IMR-90 (cell line): ENCODE measurements at regions not wholly inside any gene's neighbourhood (a gene's known extent, or its start where the extent isn't known, plus 50 kb on each side); places are given as distances from the start of the nearest gene placed in this dataset.
A peak's percentile ranks its signal among the peaks of the same experiment; 100 is the strongest.

Experiments used
- ATAC-seq: fragments of 200-7000 bp; cut with Tn5 transposase; 2 replicates; pipeline ENCODE4 v1.9.1; 2020; ENCODE audit warnings: low read depth, mild to moderate bottlenecking, moderate library complexity
- BruUV-seq: library from RNA; stranded (reverse); fragments of 400-500 nt; replicated peaks from 2 replicates; lab custom pipeline; 2021; lab: Mats Ljungman, UMichigan
- CTCF ChIA-PET: fragments of 300-600 bp; formaldehyde crosslinking; extraction: SDS; loops from one replicate; lab custom pipeline; 2021; ENCODE audit warnings: antibody characterized with exemption; lab: Yijun Ruan, JAX
- POLR2A ChIA-PET: fragments of 300-600 bp; sonication (Branson Sonifier 250); formaldehyde crosslinking; loops from one replicate; lab custom pipeline; 2022; ENCODE audit warnings: antibody characterized with exemption; ENCODE audit not compliant: unreplicated experiment; lab: Charles Lee
- DNase-seq: peaks from one replicate; pipeline ENCODE4 v3.0.0; 2013
- H2AFZ ChIP-seq: replicated peaks from 2 replicates; pipeline ENCODE3; 2013; ENCODE audit warnings: low read length, mild to moderate bottlenecking; ENCODE audit not compliant: poor library complexity
- H2AK5ac ChIP-seq: 2 replicates; pipeline ENCODE4 v1.6.1; 2013; ENCODE audit warnings: low read depth, low read length, inconsistent platforms
- H2AK9ac ChIP-seq: replicated peaks from 2 replicates; pipeline ENCODE3; 2013; ENCODE audit warnings: mild to moderate bottlenecking, low read depth, low read length, moderate library complexity; ENCODE audit not compliant: poor library complexity
- H2BK120ac ChIP-seq: 2 replicates; pipeline ENCODE4 v1.6.1; 2013; ENCODE audit warnings: low read depth, low read length, inconsistent platforms
- H2BK15ac ChIP-seq: 3 replicates; pipeline ENCODE4 v1.6.1; 2013; ENCODE audit warnings: low read depth, low read length, inconsistent platforms
- H2BK20ac ChIP-seq: 2 replicates; pipeline ENCODE4 v1.6.1; 2013; ENCODE audit warnings: low read depth, mild to moderate bottlenecking, inconsistent platforms, low read length, moderate library complexity
- H2BK5ac ChIP-seq: 2 replicates; pipeline ENCODE4 v1.6.1; 2013; ENCODE audit warnings: mild to moderate bottlenecking, low read depth, low read length, inconsistent platforms; ENCODE audit not compliant: poor library complexity, severe bottlenecking
- H3K14ac ChIP-seq: replicated peaks from 2 replicates; pipeline ENCODE4 v1.6.1; 2013; ENCODE audit warnings: low read depth, low read length, inconsistent platforms
- H3K18ac ChIP-seq: 2 replicates; pipeline ENCODE4 v1.6.1; 2013; ENCODE audit warnings: low read depth, low read length, control low read depth
- H3K23ac ChIP-seq: 2 replicates; pipeline ENCODE4 v1.6.1; 2013; ENCODE audit warnings: low read depth, low read length, inconsistent platforms
- H3K27ac ChIP-seq: 2 replicates; pipeline ENCODE4 v1.5.1; 2013; ENCODE audit warnings: mild to moderate bottlenecking, control low read depth, low read length; ENCODE audit not compliant: insufficient read depth
- H3K27me3 ChIP-seq: 2 replicates; pipeline ENCODE4 v1.6.1; 2013; ENCODE audit warnings: low read length; ENCODE audit not compliant: control insufficient read depth, insufficient read depth
- H3K36me3 ChIP-seq: 2 replicates; pipeline ENCODE4 v1.6.1; 2013; ENCODE audit warnings: low read length, mixed read lengths; ENCODE audit not compliant: control insufficient read depth, insufficient read depth
- H3K4ac ChIP-seq: 2 replicates; pipeline ENCODE4 v1.6.1; 2013; ENCODE audit warnings: low read depth, low read length, inconsistent platforms
- H3K4me1 ChIP-seq: 2 replicates; pipeline ENCODE4 v1.6.1; 2013; ENCODE audit warnings: low read length, mixed read lengths; ENCODE audit not compliant: control insufficient read depth, insufficient read depth
- H3K4me2 ChIP-seq: 2 replicates; pipeline ENCODE4 v1.6.1; 2013; ENCODE audit warnings: low read depth, mild to moderate bottlenecking, control low read depth, low read length, moderate library complexity
- H3K4me3 ChIP-seq: 2 replicates; pipeline ENCODE4 v1.5.1; 2013; ENCODE audit warnings: low read depth, mild to moderate bottlenecking, control low read depth, low read length, moderate library complexity; ENCODE audit not compliant: insufficient read depth
- H3K56ac ChIP-seq: 2 replicates; pipeline ENCODE4 v1.6.1; 2013; ENCODE audit warnings: low read length, inconsistent platforms; ENCODE audit not compliant: insufficient read depth; ENCODE audit errors: extremely low read depth
- H3K79me1 ChIP-seq, 2 experiments: 2 replicates each; pipeline ENCODE4 v1.6.1; 2013; ENCODE audit warnings: low read length in 2 of 2, inconsistent platforms in 1 of 2, low read depth in 1 of 2
- H3K9ac ChIP-seq: 2 replicates; pipeline ENCODE4 v1.6.1; 2013; ENCODE audit warnings: low read depth, low read length, control low read depth
- H3K9me1 ChIP-seq: 2 replicates; pipeline ENCODE4 v1.6.1; 2013; ENCODE audit warnings: low read length, inconsistent platforms; ENCODE audit not compliant: insufficient read depth
- H3K9me3 ChIP-seq: 2 replicates; pipeline ENCODE4 v1.6.1; 2013; ENCODE audit warnings: low read length; ENCODE audit not compliant: control insufficient read depth, insufficient read depth
- H4K20me1 ChIP-seq: 2 replicates; pipeline ENCODE4 v1.6.1; 2013; ENCODE audit warnings: low read length, inconsistent platforms; ENCODE audit not compliant: insufficient read depth
- H4K5ac ChIP-seq: 2 replicates; pipeline ENCODE4 v1.6.1; 2013; ENCODE audit warnings: mild to moderate bottlenecking, low read depth, low read length, control low read depth
- H4K8ac ChIP-seq, 2 experiments: 2 replicates each; pipeline ENCODE4 v1.6.1; 2013; ENCODE audit warnings: low read depth in 2 of 2, low read length in 2 of 2, control low read depth in 1 of 2, inconsistent platforms in 1 of 2
- H4K91ac ChIP-seq: 2 replicates; pipeline ENCODE4 v1.6.1; 2013; ENCODE audit warnings: low read depth, low read length, inconsistent platforms; ENCODE audit not compliant: insufficient read depth
- BHLHE40 ChIP-seq: fragments of 150-350 bp; IDR thresholded peaks from 2 replicates; pipeline ENCODE4 v1.6.1; 2016; ENCODE audit warnings: mild to moderate bottlenecking, low read depth, low read length
- CEBPB ChIP-seq: IDR thresholded peaks from 2 replicates; pipeline ENCODE4 v1.6.1; 2012; ENCODE audit warnings: low read depth, low read length, improper control_type of control experiment
- WGBS, 2 experiments: methylation state at CpG; one replicate each; pipeline versions ENCODE4 v1.1.5 to v1.1.7; 2013; ENCODE audit warnings: missing lambda C conversion rate in 2 of 2; ENCODE audit not compliant: insufficient read length in 1 of 2; ENCODE audit errors: extremely low coverage in 2 of 2; 5-methylcytosine and 5-hydroxymethylcytosine counted together
- dilution Hi-C: fragments of 300-500 bp; cut with HindIII; formaldehyde crosslinking; loops from one replicate; pipeline ENCODE4 v1.14.3; 2018; ENCODE audit warnings: low sequenced_read_pairs; ENCODE audit not compliant: unreplicated experiment
- in situ Hi-C: fragments of 300-500 bp; cut with MboI; formaldehyde crosslinking; loops from 3 replicates; pipeline ENCODE4 v1.14.3; 2019; ENCODE audit warnings: low sequenced_read_pairs, inconsistent platforms, mixed read lengths
- intact Hi-C: fragments of 100-400 bp; cut with micrococcal nuclease; formaldehyde crosslinking; loops from 2 replicates; pipeline ENCODE4 v1.10.0; 2022

- H3K4me2 ChIP-seq = peak overlapping the region; percentile 34
- DNase-seq (peak; percentile 63), ATAC-seq (no peak)
- TF ChIP-seq CEBPB = peak; percentile 41; the same call in 1 of the 2 replicates
- TF ChIP-seq BHLHE40 = no peak
- POLR2A ChIA-PET = no interaction called here
- peaks cover 40% of the 10 kb centered on the region for H3K4me1 ChIP-seq
- no TSS peak for BruUV-seq
- peak overlapping the region; percentile 55 for H3K4ac ChIP-seq
- peak overlapping the region; percentile 64 for H3K14ac ChIP-seq
- H4K8ac ChIP-seq = peak overlapping the region; percentile 8 to 20; a peak in 1 of 4 replicates
- peak overlapping the region; percentile 27; the same call in 1 of the 2 replicates for H3K56ac ChIP-seq
- dilution Hi-C loops (no loop called here), intact Hi-C loops (no loop called here), in situ Hi-C loops (no loop called here)
- H2AK5ac ChIP-seq = peak overlapping the region; percentile 56; the same call in 1 of the 2 replicates
- no CpG with 5 or more reads among the region's 6 CpGs for WGBS, 2 experiments
- CTCF ChIA-PET = interaction anchor here (0.6 kb wide), 2 partner anchors 40 to 129 kb away, joined by 3 to 5 read pairs; no protein-coding TSS in a partner anchor
- peak overlapping the region; percentile 72; the same call in 1 of the 2 replicates for H2BK20ac ChIP-seq
- H3K79me1 ChIP-seq = peaks cover 28 to 81% of the 10 kb centered on the region in 2 experiments
- peak overlapping the region; percentile 8; the same call in 1 of the 2 replicates for H3K18ac ChIP-seq
- peak overlapping the region; percentile 64 for H2BK5ac ChIP-seq
- peak overlapping the region; percentile 67 for H2BK120ac ChIP-seq
- peaks cover 32% of the 10 kb centered on the region for H4K20me1 ChIP-seq
- H3K9ac ChIP-seq = no peak overlapping the region
- H3K23ac ChIP-seq = peak overlapping the region; percentile 28; the same call in 1 of the 2 replicates
- peak overlapping the region; percentile 12 for H2AK9ac ChIP-seq
- no peaks in the 10 kb centered on the region for H3K36me3 ChIP-seq
- H3K4me3 ChIP-seq = no peak overlapping the region
- peak overlapping the region; percentile 47; the same call in 1 of the 3 replicates for H2BK15ac ChIP-seq
- H4K5ac ChIP-seq = peak overlapping the region; percentile 41; the same call in 1 of the 2 replicates
- H3K9me1 ChIP-seq = peaks cover 33% of the 10 kb centered on the region
- H3K27me3 ChIP-seq = no peaks in the 10 kb centered on the region
- peaks cover 3% of the 10 kb centered on the region; the same call in 1 of the 2 replicates for H3K9me3 ChIP-seq
- H3K27ac ChIP-seq = peak overlapping the region; percentile 52
- peak overlapping the region; percentile 13; the same call in 1 of the 2 replicates for H4K91ac ChIP-seq
- H2AFZ ChIP-seq = no peak overlapping the region
Observed at GRCh38 chr7:131010717-131011431, 276.9 kb upstream of the KLF14 start.
